Activated CD8-positive, alpha-beta memory T cell treated with anti-CD3 and anti-CD28 coated beads for 1 hour (primary cell): ENCODE measurements at regions not wholly inside any gene's neighbourhood (a gene's known extent, or its start where the extent isn't known, plus 50 kb on each side); places are given as distances from the start of the nearest gene placed in this dataset.
"Not testable (repeated sequence)": the region's sequence is repeated elsewhere in the genome, so short reads cannot be mapped to it uniquely, and the experiment has no call there.

Source experiments
- DNase-seq, 2 donors: peaks; one replicate each; pipeline ENCODE4 v3.0.0-alpha.2; 2020; ENCODE audit warnings: low read depth in 1 of 2; ENCODE audit errors: extremely low read depth in 1 of 2

DNA sequence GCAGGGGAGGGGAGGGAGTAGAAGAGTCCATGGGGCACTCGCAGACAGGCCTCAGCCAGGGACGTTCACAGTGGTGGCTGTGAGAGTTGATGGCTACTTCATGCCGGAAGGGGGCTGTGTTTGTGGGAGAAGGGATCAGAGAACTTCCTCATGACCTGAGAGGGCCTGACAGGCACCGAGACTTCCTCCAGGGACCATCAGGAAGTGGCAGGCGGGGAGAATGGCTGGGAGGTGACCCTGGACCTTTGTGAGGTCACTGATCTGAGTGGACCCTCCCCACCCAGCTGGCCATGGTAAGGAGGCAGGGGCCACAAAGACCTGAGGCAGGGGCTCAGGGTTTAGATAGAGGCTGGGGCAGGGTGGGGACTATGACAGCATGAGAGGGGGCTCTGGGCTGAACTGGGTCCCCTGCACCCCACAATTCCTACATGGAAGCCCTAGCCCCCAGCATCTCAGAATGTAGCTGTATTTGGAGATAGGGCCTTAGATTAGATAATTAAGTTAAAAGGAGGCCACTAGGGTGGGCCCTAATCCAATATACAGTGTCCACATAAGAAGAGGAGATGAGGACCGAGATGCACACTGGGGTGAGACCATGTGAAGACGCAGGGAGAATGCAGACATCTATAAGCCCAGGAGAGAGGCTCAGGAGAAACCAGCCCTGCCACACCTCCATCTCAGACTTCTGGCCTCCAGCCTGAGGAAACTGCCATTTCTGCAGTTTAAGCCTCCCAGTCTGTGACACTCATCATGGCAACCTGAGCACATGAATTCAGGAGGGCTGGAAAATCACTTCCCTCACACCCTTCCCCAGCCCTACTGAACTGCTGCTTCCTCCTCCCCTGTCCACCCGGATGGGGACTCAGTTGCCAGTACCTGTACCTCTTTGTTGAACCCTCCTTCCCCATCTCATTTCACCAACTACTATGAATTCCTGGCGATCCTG lies 273.9 kb upstream of the ZNF32 start:
- DNase-seq = no peak

GRCh38 chr10:43921881-43922280 lies 273.2 kb upstream of the ZNF32 start:
- DNase-seq = no peak

DNA sequence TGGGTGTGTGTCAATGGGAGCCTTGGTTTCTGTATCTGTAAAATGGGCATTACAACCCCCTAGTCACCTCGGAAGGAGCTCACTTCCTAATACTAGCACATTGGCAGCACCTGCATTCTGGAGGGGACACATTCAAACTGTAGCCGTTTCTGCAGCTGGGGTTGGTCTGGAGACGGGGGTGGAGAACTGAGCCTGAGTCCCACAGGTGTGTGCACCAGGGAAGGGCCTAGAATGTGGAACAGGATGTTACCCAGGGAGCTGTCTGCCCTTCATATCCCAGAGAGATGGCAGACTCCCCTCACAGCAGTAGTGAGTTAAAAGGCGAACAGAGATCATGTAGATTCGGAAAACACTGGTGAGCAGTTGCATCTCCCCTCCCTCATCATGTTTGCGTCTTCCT lies 272.8 kb upstream of the ZNF32 start:
- no peak for DNase-seq

DNA sequence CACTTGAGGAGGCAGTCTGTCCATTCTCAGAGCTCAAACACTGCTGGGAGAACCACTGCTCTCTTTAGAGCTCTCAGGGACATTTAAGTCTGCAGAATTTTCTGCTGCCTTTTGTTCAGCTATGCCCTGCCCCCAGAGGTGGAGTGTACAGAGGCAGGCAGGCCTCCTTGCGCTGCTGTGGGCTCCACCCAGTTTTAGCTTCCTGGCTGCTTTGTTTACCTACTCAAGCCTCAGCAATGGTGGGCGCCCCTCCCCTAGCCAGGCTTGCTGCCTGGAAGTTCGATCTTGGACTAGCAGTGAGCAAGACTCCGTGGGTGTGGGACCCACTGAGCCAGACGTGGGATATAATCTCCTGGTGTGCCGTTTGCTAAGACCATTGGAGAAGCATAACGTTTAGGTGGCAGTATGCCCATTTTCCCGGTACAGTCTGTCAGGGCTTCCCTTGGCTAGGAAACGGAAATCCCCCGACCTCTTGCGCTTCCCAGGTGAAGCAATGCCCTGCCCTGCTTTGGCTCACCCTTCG lies 271.6 kb upstream of the ZNF32 start:
- DNase-seq = not testable (repeated sequence)

DNA sequence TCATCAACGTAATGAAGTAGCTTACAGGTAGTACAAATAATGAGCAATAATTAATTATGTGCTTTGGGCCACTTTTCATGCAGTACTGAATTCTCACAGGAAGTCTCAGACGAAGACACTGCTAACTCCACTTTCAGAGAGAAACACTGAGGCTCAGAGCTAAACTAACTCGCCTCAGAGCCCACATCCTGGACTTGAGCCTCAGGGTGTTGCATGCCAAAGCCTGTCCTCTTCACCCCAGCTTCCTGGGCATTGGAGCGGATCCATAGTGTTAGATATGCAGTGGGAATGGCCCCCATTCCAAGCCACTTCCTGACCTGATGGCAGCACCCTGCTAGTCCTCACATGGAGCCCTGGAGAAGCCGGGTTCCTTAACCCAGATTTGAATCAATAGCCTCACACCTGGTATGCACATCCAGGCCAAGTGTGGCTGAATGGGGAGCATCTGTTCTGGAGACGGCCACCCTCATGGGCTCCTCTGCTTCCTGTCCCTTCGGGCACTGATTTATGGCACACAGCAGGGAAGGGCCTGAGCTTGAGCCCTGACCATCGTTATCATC lies 265.1 kb upstream of the ZNF32 start:
- DNase-seq = no peak

DNA sequence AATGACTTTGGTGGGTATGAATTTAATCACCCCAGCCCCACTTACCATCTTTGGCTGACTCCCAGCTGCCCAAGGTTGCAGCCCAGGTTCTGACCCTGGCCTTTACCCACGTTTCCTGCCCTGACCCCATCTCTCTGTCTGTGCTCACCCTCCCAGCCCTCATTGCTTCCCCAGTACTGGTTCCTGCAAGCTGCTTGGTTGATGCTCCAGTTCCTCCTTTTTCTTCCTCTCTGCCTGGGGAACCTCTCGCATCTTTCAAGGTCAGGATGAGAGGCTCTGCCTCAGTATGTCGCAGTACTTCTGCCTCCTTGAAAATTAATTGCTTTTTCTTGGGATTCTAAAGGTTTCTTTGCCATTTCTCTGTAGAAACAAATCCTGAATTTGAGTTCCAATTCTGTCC lies 263.8 kb upstream of the ZNF32 start:
- no peak for DNase-seq

GRCh38 chr10:43906490-43906889 lies 257.8 kb upstream of the ZNF32 start:
- DNase-seq = no peak

GRCh38 chr10:43905512-43906236 lies 257.0 kb upstream of the ZNF32 start:
- no peak for DNase-seq

DNA sequence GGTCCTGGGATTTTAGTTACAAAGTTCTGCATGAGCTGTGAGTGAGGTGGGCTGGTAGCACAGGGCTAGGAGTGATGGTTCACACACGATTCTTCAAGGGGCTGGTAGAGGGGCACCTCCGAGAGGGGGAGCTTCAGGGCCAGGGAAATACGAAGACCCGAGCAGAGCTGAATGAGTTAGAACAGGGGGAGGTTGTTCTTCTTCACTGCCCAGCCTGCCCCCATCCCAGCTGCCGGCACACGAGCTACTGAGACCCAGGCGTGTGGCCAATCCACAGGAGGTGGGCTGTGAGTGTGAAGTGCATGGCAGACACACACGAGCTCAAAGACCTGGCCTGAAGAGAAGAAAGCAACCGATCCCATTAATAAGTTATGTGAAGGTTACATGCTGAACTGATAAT lies 256.2 kb upstream of the ZNF32 start:
- DNase-seq = no peak

GRCh38 chr10:43904301-43904700 lies 255.6 kb upstream of the ZNF32 start:
- DNase-seq = no peak

- no peak for DNase-seq
Observed at GRCh38 chr10:43903451-43903850, 254.8 kb upstream of the ZNF32 start.

DNA sequence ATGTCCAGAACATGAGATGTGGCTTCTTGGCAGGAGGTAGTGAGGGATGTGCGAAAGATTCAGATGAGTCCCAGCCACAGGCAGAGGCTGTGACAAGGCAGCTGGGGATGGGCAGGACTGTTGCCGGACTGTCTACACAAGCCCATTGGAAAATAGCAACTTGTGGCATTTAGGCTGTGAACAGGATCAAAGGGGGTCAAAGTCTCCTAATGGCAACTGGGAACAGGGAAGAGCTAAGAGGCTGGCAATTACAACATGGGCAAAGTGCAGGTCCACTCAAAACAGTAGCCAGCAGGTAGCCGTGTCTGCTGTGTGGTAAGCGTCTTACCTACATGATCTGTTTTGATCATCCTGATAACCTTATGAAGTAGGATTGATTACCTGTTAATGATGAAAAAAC lies 254.2 kb upstream of the ZNF32 start:
- DNase-seq = no peak

- no peak for DNase-seq
Observed at GRCh38 chr10:43901744-43902504, 253.2 kb upstream of the ZNF32 start.

DNA sequence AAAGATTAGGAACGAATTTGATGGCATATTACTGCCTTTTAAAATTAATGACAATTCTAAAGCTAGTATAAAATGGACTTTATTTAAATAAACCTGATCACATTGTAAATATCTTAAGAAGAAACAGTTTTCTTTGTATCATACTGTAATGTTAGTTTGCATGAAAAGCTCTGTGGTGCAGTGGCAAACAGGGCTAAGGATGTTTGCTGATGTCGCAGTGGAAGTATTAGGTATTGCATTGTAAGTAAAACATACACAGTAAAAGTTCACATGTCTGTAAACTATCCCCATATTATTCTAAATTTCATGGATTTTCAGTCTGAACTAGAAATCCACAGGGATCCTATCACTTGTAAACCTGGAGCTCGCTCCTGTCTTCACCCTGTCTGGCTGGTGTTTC lies 252.6 kb upstream of the ZNF32 start:
- no peak for DNase-seq

- DNase-seq = no peak
Observed at GRCh38 chr10:43900571-43900970, 251.9 kb upstream of the ZNF32 start.

DNA sequence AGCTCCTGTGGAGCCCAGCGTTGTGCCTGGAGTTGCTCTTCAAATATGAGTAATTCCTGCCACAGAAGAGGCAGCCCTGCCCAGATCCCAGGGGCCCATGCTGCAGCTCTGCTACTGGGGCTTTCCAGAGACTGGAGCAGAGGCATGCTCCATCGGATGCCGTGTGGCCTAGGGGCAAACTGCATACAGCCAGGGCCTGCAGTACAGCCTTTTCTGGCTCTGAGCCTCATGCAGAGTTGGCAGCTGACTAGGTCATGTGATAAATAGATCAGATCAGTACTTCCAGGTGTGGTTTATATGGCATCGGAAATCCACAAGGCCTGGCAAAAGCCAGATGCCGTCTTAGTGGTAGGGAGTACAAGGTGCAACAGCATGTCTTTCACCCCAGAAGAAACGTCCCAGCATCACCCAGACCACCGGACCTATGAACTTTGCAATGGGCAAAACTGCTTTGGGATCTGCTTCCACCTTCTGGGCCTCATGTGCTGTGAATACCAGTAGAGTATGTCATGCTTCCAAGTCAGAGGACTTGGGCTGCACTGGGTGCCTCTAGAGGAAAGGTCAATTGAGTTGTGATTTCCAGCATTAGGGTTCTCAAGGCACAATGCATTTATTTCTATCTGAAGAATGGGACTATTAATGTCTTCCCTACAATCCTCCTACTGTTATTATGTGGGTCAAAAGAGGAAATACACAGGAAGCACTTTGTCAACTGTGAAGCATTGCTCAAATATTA lies 250.7 kb upstream of the ZNF32 start:
- DNase-seq = no peak

DNA sequence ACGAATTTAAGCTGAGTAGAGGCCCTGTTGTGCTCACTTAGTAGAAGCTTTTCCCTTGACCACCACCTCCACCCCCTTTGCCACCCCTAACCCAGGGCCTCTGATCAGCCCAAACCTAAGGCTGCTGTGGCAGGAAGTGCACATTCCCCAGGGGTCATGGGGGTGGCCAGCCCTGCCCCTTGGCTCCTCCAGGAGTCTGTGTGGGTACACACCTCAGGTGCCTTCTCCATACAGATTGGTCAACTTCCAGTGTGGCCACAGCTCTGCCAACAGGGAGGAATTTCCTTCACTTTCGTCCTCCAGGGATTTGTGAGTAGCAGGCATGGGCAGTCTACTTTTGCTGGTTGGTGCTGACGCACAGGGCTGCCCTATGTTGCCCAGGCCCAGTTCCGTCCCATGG lies 249.9 kb upstream of the ZNF32 start:
- no peak for DNase-seq

DNA sequence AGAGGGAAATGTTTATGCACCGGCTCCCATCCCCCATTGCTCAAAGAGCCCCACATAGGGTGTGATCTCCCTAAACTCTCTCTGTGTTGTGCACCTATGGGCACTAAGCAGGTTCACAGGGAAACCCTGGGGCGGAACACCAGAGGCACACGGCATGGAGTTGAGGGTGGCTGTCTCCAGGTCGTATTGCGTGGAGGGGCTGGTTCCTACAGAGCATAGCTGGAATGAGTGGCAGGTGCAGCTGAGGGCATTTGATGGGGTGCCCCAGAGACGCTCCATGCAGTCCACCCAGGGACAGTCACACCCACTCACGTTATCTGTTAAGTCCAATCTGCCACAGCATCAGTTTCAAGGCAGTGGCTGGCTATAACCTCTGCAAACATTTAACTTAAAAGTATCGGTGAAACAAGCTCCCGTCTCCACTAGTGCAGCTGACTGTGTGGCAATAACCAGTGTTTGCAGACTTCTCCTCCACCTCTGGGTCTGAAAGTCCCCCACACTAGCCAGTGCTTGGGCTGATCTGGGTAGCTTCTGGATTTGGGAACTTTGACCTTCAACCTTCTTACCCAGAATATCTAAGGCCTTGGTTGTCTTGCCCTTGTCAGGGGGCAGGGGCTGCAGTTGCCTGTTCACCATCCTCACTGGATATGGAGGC lies 249.2 kb upstream of the ZNF32 start:
- no peak for DNase-seq

DNA sequence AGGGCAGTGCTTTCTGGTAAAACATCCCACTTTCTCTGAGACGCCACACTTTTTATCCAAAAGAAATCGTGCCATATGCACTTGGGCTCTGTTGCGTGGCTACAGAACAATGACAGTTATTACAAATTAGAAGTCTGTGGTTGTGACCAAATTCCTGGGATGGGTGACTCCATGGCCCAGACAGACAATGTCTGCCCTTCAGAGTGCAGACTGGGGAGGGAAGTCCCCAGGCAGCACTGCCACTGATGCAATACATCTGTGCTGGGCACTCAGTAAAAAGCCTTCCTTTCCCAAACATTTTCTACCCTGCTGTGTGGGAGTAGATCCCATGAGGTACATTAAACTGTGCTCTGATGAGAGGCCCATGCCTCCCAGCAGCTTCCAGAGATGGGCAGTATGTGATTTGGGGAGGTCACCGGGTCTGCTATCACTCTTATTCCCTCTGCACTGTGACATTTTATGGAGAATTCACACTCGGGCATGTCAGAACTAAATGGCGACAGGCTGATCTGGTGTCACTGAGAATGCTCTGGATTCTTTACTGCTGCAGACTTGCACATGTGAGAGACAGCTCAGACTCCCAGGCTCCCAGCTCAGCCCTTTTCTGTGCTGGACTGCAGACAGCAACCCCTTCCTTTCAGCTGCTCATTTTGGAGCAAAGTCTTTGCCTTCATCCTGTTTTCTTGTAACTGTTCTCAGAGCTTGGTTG lies 243.5 kb upstream of the ZNF32 start:
- DNase-seq = no peak
